Vagina (tissue), 2 donors: ENCODE measurements at regions not wholly inside any gene's neighbourhood (a gene's known extent, or its start where the extent isn't known, plus 50 kb on each side); places are given as distances from the start of the nearest gene placed in this dataset.
"Not testable (repeated sequence)": the region's sequence is repeated elsewhere in the genome, so short reads cannot be mapped to it uniquely, and the experiment has no call there.

Experiments used
- DNase-seq, 2 donors: peaks; one replicate each; pipeline ENCODE4 v3.0.0-alpha.2; 2017; ENCODE audit errors: extremely low spot score in 2 of 2
- H3K27ac ChIP-seq: fragments of 200-600 bp; sonication (generic); one replicate; pipeline ENCODE4 v1.5.1; 2019
- H3K27me3 ChIP-seq: fragments of 200-600 bp; sonication (generic); one replicate; pipeline ENCODE4 v1.5.1; 2019
- H3K36me3 ChIP-seq, 2 donors: fragments of 200-600 bp; sonication (generic); one replicate each; pipeline ENCODE4 v1.5.1; 2017 to 2019
- H3K4me1 ChIP-seq: fragments of 200-600 bp; sonication (generic); one replicate; pipeline ENCODE4 v1.5.1; 2019
- H3K4me3 ChIP-seq, 2 donors: fragments of 200-600 bp; sonication (generic); 1 replicate in 1 of 2; 2 replicates in 1 of 2; pipeline ENCODE4 v1.5.1; 2016 to 2019
- H3K9me3 ChIP-seq: fragments of 200-600 bp; sonication (generic); one replicate; pipeline ENCODE4 v1.5.1; 2019
- POLR2A ChIP-seq, 2 donors: fragments of 450-650 bp; IDR thresholded peaks; one replicate each; pipeline ENCODE4 v1.6.1; 2017; ENCODE audit warnings: antibody characterized with exemption in 2 of 2, mild to moderate bottlenecking in 2 of 2, moderate library complexity in 2 of 2
- POLR2AphosphoS5 ChIP-seq, 2 donors: sonication (generic); formaldehyde crosslinking; IDR thresholded peaks; one replicate each; pipeline ENCODE4 v1.9.0; 2017; ENCODE audit warnings: antibody characterized with exemption in 2 of 2, mild to moderate bottlenecking in 2 of 2, low read depth in 1 of 2; ENCODE audit not compliant: insufficient read depth in 1 of 2
- intact Hi-C: fragments of 100-400 bp; cut with DNase I; formaldehyde crosslinking; loops from one replicate; pipeline ENCODE4 v1.15.1; 2023
- TF ChIP-seq, protein P1 (sequence below), 3 experiments: fragments of 450-650 bp in 2 of 3; fragments of 200-600 bp in 1 of 3; sonication (generic) in 1 of 3; IDR thresholded peaks; one replicate each; pipeline ENCODE4 v1.5.1; 2017 to 2019; ENCODE audit warnings: antibody characterized with exemption in 3 of 3, mild to moderate bottlenecking in 2 of 3, moderate library complexity in 2 of 3

DNA sequence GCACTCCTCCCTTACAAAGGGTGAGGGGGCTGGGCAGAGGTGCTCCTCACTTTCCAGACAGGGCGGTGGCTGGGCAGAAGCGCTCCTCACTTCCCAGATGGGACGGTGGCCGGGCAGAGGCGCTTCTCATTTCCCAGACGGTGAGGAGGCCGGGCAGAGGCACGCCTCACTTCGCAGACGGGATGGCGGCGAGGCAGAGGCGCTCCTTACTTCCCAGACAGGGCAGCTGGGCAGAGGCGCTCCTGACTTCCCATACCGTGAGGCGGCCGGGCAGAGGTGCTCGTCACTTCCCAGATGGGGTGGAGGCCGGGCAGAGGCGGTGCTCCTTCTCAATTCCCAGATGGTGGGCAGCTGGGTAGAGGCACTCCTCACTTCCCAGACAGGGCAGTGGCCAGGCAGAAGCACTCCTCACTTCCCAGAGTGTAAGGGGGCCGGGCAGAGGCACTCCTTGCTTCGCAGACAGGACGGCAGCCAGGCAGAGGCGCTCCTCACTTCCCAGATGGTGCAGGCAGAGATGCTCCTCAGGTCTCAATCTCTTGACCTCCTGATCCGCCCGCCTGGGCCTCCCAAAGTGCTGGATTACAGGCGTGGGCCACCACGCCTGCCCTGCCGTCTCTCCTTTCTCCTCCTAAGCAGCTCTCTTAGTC, 1623.9 kb upstream of the GOT2 start:
- H3K27me3 ChIP-seq, H3K36me3 ChIP-seq, intact Hi-C loops, H3K4me3 ChIP-seq, H3K9me3 ChIP-seq, H3K4me1 ChIP-seq, H3K27ac ChIP-seq, DNase-seq: not testable (repeated sequence)

DNA sequence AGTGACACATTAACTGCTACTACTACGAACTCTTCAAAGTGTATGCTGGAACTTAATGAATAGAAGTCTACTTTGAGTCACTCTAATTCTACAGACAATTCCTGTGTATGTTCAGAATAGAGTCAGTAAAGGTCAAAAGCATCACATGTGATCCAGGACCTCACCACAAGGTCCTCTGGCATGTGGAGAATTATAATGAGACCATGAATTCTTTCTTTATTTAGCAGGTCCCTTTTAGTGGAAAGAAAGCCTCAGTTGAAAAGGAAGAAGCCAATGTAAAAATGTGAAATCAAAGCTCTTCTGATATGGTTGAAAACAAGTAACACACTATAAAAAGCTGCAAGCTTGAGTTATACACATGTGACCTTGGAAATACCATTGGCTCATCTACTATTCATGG, 1612.1 kb upstream of the GOT2 start:
- H3K27me3 ChIP-seq: no peaks in the 10 kb centered on the region
- DNase-seq: no peak
- no peak overlapping the region for H3K27ac ChIP-seq
- no peaks in the 10 kb centered on the region for H3K9me3 ChIP-seq
- H3K4me3 ChIP-seq: no peak overlapping the region
- no peaks in the 10 kb centered on the region for H3K4me1 ChIP-seq
- H3K36me3 ChIP-seq: no peaks in the 10 kb centered on the region
- intact Hi-C loops: no loop called here
- TF ChIP-seq, protein P1, sequence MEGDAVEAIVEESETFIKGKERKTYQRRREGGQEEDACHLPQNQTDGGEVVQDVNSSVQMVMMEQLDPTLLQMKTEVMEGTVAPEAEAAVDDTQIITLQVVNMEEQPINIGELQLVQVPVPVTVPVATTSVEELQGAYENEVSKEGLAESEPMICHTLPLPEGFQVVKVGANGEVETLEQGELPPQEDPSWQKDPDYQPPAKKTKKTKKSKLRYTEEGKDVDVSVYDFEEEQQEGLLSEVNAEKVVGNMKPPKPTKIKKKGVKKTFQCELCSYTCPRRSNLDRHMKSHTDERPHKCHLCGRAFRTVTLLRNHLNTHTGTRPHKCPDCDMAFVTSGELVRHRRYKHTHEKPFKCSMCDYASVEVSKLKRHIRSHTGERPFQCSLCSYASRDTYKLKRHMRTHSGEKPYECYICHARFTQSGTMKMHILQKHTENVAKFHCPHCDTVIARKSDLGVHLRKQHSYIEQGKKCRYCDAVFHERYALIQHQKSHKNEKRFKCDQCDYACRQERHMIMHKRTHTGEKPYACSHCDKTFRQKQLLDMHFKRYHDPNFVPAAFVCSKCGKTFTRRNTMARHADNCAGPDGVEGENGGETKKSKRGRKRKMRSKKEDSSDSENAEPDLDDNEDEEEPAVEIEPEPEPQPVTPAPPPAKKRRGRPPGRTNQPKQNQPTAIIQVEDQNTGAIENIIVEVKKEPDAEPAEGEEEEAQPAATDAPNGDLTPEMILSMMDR (IDR thresholded peaks at IDR 0.05): no peak
- TF ChIP-seq POLR2A (IDR thresholded peaks at IDR 0.05): no peak
- TF ChIP-seq POLR2AphosphoS5 (IDR thresholded peaks at IDR 0.05; ENCODE audit: insufficient read depth in 1 of 2, low read depth in 1 of 2): no peak

DNA sequence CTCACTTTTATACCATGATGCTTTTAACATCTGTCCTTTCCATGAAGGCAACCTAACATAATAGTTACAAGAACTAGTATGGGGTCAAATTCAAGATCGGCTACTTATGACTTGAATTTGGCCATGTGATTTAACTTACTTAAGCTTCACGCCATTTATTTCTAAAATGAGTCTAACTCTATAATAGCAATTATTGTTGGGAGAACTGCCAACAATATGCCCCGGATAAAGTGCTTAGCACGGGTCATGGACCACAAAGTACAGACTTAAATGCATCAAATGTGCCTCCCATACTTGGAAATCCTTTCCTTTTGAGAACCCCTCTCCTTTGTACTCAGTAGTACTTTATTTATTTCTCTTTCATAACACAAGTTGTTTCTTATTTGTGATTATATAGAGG, 1603.6 kb upstream of the GOT2 start:
- TF ChIP-seq POLR2AphosphoS5 (IDR thresholded peaks at IDR 0.05; ENCODE audit: insufficient read depth in 1 of 2, low read depth in 1 of 2) (no peak), POLR2A (IDR thresholded peaks at IDR 0.05) (no peak)
- TF ChIP-seq, protein P1 (IDR thresholded peaks at IDR 0.05): no peak
- Histone ChIP-seq H3K27me3 (no peaks in the 10 kb centered on the region), H3K4me1 (no peaks in the 10 kb centered on the region), H3K36me3 (no peaks in the 10 kb centered on the region), H3K4me3 (no peak overlapping the region), H3K9me3 (no peaks in the 10 kb centered on the region), H3K27ac (no peak overlapping the region)
- DNase-seq: no peak
- intact Hi-C loops: no loop called here

DNA sequence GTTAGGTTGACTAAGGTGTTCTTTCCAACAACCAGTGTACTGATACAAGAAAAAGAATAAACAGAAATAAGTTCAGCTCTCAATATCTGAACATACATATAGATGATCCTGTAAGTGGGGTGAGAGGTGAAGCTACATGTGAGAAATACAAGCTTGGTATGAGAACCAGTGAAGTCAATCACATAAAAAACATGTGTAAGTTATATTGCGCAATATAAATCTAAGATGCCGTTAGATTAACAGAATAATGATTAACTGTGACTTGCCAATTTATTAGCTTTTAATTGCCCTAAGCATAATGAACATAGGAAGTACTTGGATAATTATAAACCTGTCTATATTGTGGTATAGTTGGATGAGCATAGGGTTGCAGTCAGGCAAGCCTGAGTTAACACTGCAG, 1597.1 kb upstream of the GOT2 start:
- intact Hi-C loops: no loop called here
- no peak for TF ChIP-seq POLR2AphosphoS5 (IDR thresholded peaks at IDR 0.05; ENCODE audit: insufficient read depth in 1 of 2, low read depth in 1 of 2)
- TF ChIP-seq POLR2A (IDR thresholded peaks at IDR 0.05): no peak
- TF ChIP-seq, protein P1 (IDR thresholded peaks at IDR 0.05): no peak
- no peak overlapping the region for H3K27ac ChIP-seq
- H3K4me3 ChIP-seq: no peak overlapping the region
- H3K36me3 ChIP-seq: no peaks in the 10 kb centered on the region
- no peaks in the 10 kb centered on the region for H3K9me3 ChIP-seq
- DNase-seq: no peak
- no peaks in the 10 kb centered on the region for H3K27me3 ChIP-seq
- H3K4me1 ChIP-seq: no peaks in the 10 kb centered on the region

DNA sequence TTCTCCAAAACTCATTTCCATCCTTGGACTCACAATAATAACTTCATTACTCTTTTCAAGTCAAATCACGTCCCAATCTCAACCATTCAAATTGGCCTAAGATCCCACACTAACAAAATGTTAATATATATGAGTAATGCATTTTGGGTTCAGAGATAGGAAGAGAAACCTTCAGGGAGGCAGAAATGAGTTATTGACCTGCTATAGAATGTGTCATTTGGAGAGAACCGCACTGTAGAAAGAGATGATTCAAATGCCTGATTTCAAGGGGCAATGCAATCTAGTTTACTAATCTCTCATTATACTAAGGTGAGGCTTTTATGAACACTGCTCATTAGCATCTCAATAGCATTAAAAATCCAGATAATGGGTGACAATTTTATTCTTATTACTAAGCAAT, 1595.0 kb upstream of the GOT2 start:
- intact Hi-C loops: no loop called here
- H3K9me3 ChIP-seq: no peaks in the 10 kb centered on the region
- no peaks in the 10 kb centered on the region for H3K27me3 ChIP-seq
- no peak overlapping the region for H3K27ac ChIP-seq
- H3K4me1 ChIP-seq: no peaks in the 10 kb centered on the region
- H3K36me3 ChIP-seq: no peaks in the 10 kb centered on the region
- H3K4me3 ChIP-seq: no peak overlapping the region
- TF ChIP-seq POLR2A (IDR thresholded peaks at IDR 0.05) (no peak), POLR2AphosphoS5 (IDR thresholded peaks at IDR 0.05; ENCODE audit: insufficient read depth in 1 of 2, low read depth in 1 of 2) (no peak)
- TF ChIP-seq, protein P1 (IDR thresholded peaks at IDR 0.05): no peak
- DNase-seq: no peak
